ENCODE measurements at regions not wholly inside any gene's neighbourhood (a gene's known extent, or its start where the extent isn't known, plus 50 kb on each side); places are given as distances from the start of the nearest gene placed in this dataset.

- H3K4me1 Mint-ChIP-seq (ENCODE audit: low read depth, unreplicated experiment): no peaks in the 10 kb centered on the region
- H3K27ac Mint-ChIP-seq (ENCODE audit: unreplicated experiment): no peak overlapping the region
- H3K4me1 ChIP-seq: no peaks in the 10 kb centered on the region
- H3K4me3 ChIP-seq (ENCODE audit: low read depth, low read length): no peak overlapping the region
- ChIA-PET POLR2A (no interaction called here), CTCF (no interaction called here)
- BruUV-seq (replicated peaks): no TSS peak
- H3K9me3 Mint-ChIP-seq (ENCODE audit: unreplicated experiment): peaks cover 10% of the 10 kb centered on the region
- H3K9me3 ChIP-seq: no peaks in the 10 kb centered on the region
- peak in 1 of 2 experiments; percentile 6 for DNase-seq
- H3K36me3 Mint-ChIP-seq (ENCODE audit: insufficient read depth, unreplicated experiment): no peaks in the 10 kb centered on the region
- TF ChIP-seq, protein P1, sequence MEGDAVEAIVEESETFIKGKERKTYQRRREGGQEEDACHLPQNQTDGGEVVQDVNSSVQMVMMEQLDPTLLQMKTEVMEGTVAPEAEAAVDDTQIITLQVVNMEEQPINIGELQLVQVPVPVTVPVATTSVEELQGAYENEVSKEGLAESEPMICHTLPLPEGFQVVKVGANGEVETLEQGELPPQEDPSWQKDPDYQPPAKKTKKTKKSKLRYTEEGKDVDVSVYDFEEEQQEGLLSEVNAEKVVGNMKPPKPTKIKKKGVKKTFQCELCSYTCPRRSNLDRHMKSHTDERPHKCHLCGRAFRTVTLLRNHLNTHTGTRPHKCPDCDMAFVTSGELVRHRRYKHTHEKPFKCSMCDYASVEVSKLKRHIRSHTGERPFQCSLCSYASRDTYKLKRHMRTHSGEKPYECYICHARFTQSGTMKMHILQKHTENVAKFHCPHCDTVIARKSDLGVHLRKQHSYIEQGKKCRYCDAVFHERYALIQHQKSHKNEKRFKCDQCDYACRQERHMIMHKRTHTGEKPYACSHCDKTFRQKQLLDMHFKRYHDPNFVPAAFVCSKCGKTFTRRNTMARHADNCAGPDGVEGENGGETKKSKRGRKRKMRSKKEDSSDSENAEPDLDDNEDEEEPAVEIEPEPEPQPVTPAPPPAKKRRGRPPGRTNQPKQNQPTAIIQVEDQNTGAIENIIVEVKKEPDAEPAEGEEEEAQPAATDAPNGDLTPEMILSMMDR (IDR thresholded peaks at IDR 0.05; ENCODE audit: insufficient read depth in 1 of 2, low read depth in 1 of 2, low read length in 1 of 2, severe bottlenecking in 1 of 2, unreplicated experiment in 1 of 2): no peak
- H3K36me3 ChIP-seq (ENCODE audit: control insufficient read depth, insufficient read depth, low read length): no peaks in the 10 kb centered on the region; the same call in 1 of the 2 replicates
- no peaks in the 10 kb centered on the region for H3K27me3 ChIP-seq (replicated peaks; ENCODE audit: control insufficient read depth, insufficient read depth, low read length)
- no peaks in the 10 kb centered on the region for H3K27me3 Mint-ChIP-seq (ENCODE audit: insufficient read depth, unreplicated experiment)
- H3K4me3 Mint-ChIP-seq (ENCODE audit: unreplicated experiment): no peak overlapping the region
- intact Hi-C loops (cut with micrococcal nuclease; ENCODE audit: unreplicated experiment): no loop called here
These were observed 279.0 kb upstream of the VCX3A start for GRCh38 chrX:6813836-6814370.

GRCh38 chrX:6812087-6812486 lies 277.2 kb upstream of the VCX3A start:
- Mint-ChIP-seq H3K4me3 (ENCODE audit: unreplicated experiment) (no peak overlapping the region), H3K27ac (ENCODE audit: unreplicated experiment) (no peak overlapping the region), H3K36me3 (ENCODE audit: insufficient read depth, unreplicated experiment) (no peaks in the 10 kb centered on the region), H3K4me1 (ENCODE audit: low read depth, unreplicated experiment) (no peaks in the 10 kb centered on the region), H3K27me3 (ENCODE audit: insufficient read depth, unreplicated experiment) (no peaks in the 10 kb centered on the region), H3K9me3 (ENCODE audit: unreplicated experiment) (peaks cover 10% of the 10 kb centered on the region)
- H3K4me3 ChIP-seq (ENCODE audit: low read depth, low read length): no peak overlapping the region
- CTCF ChIA-PET: no interaction called here
- intact Hi-C loops (cut with micrococcal nuclease; ENCODE audit: unreplicated experiment): no loop called here
- no peak for DNase-seq
- no peaks in the 10 kb centered on the region for H3K4me1 ChIP-seq
- H3K27me3 ChIP-seq (replicated peaks; ENCODE audit: control insufficient read depth, insufficient read depth, low read length): no peaks in the 10 kb centered on the region
- POLR2A ChIA-PET: no interaction called here
- no peaks in the 10 kb centered on the region for H3K9me3 ChIP-seq
- BruUV-seq (replicated peaks): no TSS peak
- TF ChIP-seq, protein P1 (IDR thresholded peaks at IDR 0.05; ENCODE audit: insufficient read depth in 1 of 2, low read depth in 1 of 2, low read length in 1 of 2, severe bottlenecking in 1 of 2, unreplicated experiment in 1 of 2): no peak
- no peaks in the 10 kb centered on the region; the same call in 1 of the 2 replicates for H3K36me3 ChIP-seq (ENCODE audit: control insufficient read depth, insufficient read depth, low read length)

DNA sequence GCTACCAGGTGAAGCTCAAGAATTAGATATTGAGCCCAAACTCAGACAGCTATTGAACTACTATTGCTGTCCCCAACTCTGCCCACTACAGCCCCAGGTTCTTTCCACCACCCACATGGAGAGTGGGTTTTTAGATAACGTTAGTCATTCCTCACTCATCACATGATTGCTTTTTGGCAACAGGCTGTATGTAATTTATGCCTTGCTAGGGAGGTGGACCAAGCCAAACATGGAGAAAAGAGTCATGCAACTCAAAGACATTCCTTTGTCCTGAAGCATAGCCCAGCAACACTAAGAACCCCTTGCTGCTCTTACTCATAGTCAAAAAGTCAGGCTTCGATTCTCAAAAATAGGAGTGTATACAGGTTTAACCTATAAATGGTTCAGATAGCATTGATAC lies 275.9 kb upstream of the VCX3A start:
- no TSS peak for BruUV-seq (replicated peaks)
- Mint-ChIP-seq H3K4me1 (ENCODE audit: low read depth, unreplicated experiment) (no peaks in the 10 kb centered on the region), H3K9me3 (ENCODE audit: unreplicated experiment) (peaks cover 10% of the 10 kb centered on the region), H3K36me3 (ENCODE audit: insufficient read depth, unreplicated experiment) (no peaks in the 10 kb centered on the region), H3K27me3 (ENCODE audit: insufficient read depth, unreplicated experiment) (no peaks in the 10 kb centered on the region), H3K27ac (ENCODE audit: unreplicated experiment) (no peak overlapping the region), H3K4me3 (ENCODE audit: unreplicated experiment) (no peak overlapping the region)
- Histone ChIP-seq H3K4me1 (no peaks in the 10 kb centered on the region), H3K4me3 (ENCODE audit: low read depth, low read length) (no peak overlapping the region), H3K9me3 (no peaks in the 10 kb centered on the region), H3K27me3 (replicated peaks; ENCODE audit: control insufficient read depth, insufficient read depth, low read length) (no peaks in the 10 kb centered on the region), H3K36me3 (ENCODE audit: control insufficient read depth, insufficient read depth, low read length) (no peaks in the 10 kb centered on the region; the same call in 1 of the 2 replicates)
- intact Hi-C loops (cut with micrococcal nuclease; ENCODE audit: unreplicated experiment): no loop called here
- TF ChIP-seq, protein P1 (IDR thresholded peaks at IDR 0.05; ENCODE audit: insufficient read depth in 1 of 2, low read depth in 1 of 2, low read length in 1 of 2, severe bottlenecking in 1 of 2, unreplicated experiment in 1 of 2): no peak
- DNase-seq: no peak
- ChIA-PET CTCF (no interaction called here), POLR2A (no interaction called here)

All from Caco-2 (cell line).